ENCODE measurements at regions not wholly inside any gene's neighbourhood (a gene's known extent, or its start where the extent isn't known, plus 50 kb on each side); places are given as distances from the start of the nearest gene placed in this dataset.

- TF ChIP-seq CTCF (conservative IDR thresholded peaks at IDR 0.05 in 1 of 2, IDR thresholded peaks at IDR 0.05 in 1 of 2; ENCODE audit: extremely low read depth in 1 of 2, insufficient read depth in 1 of 2, low read depth in 1 of 2, low read length in 2 of 2) (no peak), EZH2 (IDR thresholded peaks at IDR 0.05; ENCODE audit: borderline replicate concordance, low read length) (no peak)
These were observed 192.8 kb upstream of the AHR start for GRCh38 chr7:17105701-17106100.
